Upper lobe of right lung (tissue), 1 donor: ENCODE measurements at regions not wholly inside any gene's neighbourhood (a gene's known extent, or its start where the extent isn't known, plus 50 kb on each side); places are given as distances from the start of the nearest gene placed in this dataset.
A peak's percentile ranks its signal among the peaks of the same experiment; 100 is the strongest.

ENCODE experiments used
- ATAC-seq: fragments of 200-7000 bp; cut with Tn5 transposase; one replicate; pipeline ENCODE4 v1.9.1; 2020; ENCODE audit warnings: mild to moderate bottlenecking, moderate library complexity
- DNase-seq: peaks from one replicate; pipeline ENCODE4 v3.0.0-alpha.2; 2020
- H3K27ac ChIP-seq: fragments of 200-600 bp; one replicate; pipeline ENCODE4 v1.8.0; 2022
- H3K27me3 ChIP-seq: fragments of 200-600 bp; one replicate; pipeline ENCODE4 v1.8.0; 2022; ENCODE audit warnings: mild to moderate bottlenecking
- H3K36me3 ChIP-seq: fragments of 200-600 bp; one replicate; pipeline ENCODE4 v1.8.0; 2022
- H3K4me1 ChIP-seq: fragments of 200-600 bp; one replicate; pipeline ENCODE4 v1.8.0; 2022
- H3K4me3 ChIP-seq: fragments of 200-600 bp; one replicate; pipeline ENCODE4 v1.8.0; 2022; ENCODE audit warnings: mild to moderate bottlenecking
- H3K9me3 ChIP-seq: fragments of 200-600 bp; one replicate; pipeline ENCODE4 v1.8.0; 2022
- intact Hi-C: fragments of 100-400 bp; cut with DNase I; formaldehyde crosslinking; loops from one replicate; pipeline ENCODE4 v1.11.0; 2022
- TF ChIP-seq, protein P1 (sequence below): fragments of 200-600 bp; IDR thresholded peaks from one replicate; pipeline ENCODE4 v1.8.0; 2022; ENCODE audit warnings: antibody characterized with exemption
- donor health status: DM: no; HTN: yes; CAD: no; lungs with severe emphysema.

GRCh38 chr5:115435778-115436712, 108.5 kb downstream of the FEM1C start:
- intact Hi-C loops = no loop called here
- Histone ChIP-seq H3K27ac (no peak overlapping the region), H3K9me3 (no peaks in the 10 kb centered on the region), H3K4me3 (no peak overlapping the region), H3K36me3 (no peaks in the 10 kb centered on the region), H3K27me3 (no peaks in the 10 kb centered on the region), H3K4me1 (peaks cover 6% of the 10 kb centered on the region)
- DNase-seq (no peak), ATAC-seq (no peak)
- TF ChIP-seq, protein P1, sequence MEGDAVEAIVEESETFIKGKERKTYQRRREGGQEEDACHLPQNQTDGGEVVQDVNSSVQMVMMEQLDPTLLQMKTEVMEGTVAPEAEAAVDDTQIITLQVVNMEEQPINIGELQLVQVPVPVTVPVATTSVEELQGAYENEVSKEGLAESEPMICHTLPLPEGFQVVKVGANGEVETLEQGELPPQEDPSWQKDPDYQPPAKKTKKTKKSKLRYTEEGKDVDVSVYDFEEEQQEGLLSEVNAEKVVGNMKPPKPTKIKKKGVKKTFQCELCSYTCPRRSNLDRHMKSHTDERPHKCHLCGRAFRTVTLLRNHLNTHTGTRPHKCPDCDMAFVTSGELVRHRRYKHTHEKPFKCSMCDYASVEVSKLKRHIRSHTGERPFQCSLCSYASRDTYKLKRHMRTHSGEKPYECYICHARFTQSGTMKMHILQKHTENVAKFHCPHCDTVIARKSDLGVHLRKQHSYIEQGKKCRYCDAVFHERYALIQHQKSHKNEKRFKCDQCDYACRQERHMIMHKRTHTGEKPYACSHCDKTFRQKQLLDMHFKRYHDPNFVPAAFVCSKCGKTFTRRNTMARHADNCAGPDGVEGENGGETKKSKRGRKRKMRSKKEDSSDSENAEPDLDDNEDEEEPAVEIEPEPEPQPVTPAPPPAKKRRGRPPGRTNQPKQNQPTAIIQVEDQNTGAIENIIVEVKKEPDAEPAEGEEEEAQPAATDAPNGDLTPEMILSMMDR = no peak

DNA sequence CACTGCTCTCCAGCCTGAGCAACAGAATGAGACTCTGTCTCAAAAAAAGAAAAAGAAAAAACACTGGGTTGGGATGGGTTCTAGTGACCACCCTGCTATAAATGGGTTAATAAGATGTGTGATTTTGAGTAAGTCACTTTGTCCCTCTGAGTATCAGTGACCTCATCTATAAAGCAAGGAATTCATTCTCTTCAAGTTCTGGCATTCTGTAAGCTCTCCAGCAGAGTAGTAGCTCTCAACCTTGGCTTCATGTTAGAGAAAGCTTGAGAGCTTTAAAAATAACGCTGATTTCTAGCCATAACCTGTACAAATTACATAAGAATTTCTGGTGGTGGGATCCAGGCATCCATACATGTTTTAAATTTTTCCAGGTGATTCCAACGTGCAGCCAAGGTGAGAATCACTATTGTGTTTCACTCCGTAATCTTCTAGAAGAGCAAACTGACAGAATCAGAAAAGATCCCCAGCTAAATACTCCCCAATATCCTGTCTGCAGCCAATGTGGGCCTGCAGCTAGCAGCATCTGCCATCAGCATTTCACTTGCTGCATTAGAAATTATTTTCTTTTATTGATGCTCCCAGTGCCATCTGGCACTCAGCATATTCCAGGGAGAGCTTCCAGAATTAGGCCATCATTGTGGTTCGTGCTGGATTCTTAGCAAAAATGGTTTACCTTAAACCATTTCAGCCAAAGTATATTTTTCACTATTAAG, 109.4 kb downstream of the FEM1C start:
- peaks cover 6% of the 10 kb centered on the region for H3K4me1 ChIP-seq
- no peak for DNase-seq
- TF ChIP-seq, protein P1 = no peak
- H3K36me3 ChIP-seq = no peaks in the 10 kb centered on the region
- intact Hi-C loops = no loop called here
- no peaks in the 10 kb centered on the region for H3K27me3 ChIP-seq
- no peak overlapping the region for H3K27ac ChIP-seq
- H3K9me3 ChIP-seq = no peaks in the 10 kb centered on the region
- H3K4me3 ChIP-seq = no peak overlapping the region
- peak; percentile 63 for ATAC-seq

DNA sequence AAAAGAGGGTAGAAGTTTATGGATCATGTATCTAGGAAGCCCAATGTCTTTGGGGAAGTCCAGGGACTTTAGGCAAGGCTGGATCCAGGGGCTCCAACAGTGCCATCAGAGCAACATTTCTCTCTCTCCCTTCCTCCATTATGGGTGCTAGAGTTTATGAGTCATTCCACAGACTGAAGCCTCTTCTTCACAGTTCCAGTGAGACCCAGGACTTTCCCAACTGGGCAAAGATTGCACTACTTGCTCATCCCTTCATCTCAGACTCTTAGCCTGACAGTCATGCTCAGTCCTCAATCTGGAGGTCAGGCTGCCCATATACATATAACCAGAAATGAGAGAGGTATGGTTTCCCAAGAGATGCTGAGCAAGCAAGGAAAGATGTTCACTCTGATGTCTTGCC, 110.7 kb downstream of the FEM1C start:
- H3K4me1 ChIP-seq = peaks cover 6% of the 10 kb centered on the region
- ATAC-seq = no peak
- intact Hi-C loops = no loop called here

GRCh38 chr5:115432691-115433090, 111.9 kb downstream of the FEM1C start:
- H3K27ac ChIP-seq = no peak overlapping the region
- no peaks in the 10 kb centered on the region for H3K36me3 ChIP-seq
- TF ChIP-seq, protein P1 = no peak
- ATAC-seq (peak; percentile 62), DNase-seq (no peak)
- H3K4me3 ChIP-seq = no peak overlapping the region
- no peaks in the 10 kb centered on the region for H3K9me3 ChIP-seq
- intact Hi-C loops = no loop called here
- H3K4me1 ChIP-seq = peaks cover 6% of the 10 kb centered on the region
- no peaks in the 10 kb centered on the region for H3K27me3 ChIP-seq

More for the DNA sequence above, 110.7 kb downstream of the FEM1C start:
- TF ChIP-seq, protein P1 = no peak
- no peak for DNase-seq
- H3K27me3 ChIP-seq = no peaks in the 10 kb centered on the region
- H3K9me3 ChIP-seq = no peaks in the 10 kb centered on the region
- no peak overlapping the region for H3K27ac ChIP-seq
- no peak overlapping the region for H3K4me3 ChIP-seq
- H3K36me3 ChIP-seq = no peaks in the 10 kb centered on the region

DNA sequence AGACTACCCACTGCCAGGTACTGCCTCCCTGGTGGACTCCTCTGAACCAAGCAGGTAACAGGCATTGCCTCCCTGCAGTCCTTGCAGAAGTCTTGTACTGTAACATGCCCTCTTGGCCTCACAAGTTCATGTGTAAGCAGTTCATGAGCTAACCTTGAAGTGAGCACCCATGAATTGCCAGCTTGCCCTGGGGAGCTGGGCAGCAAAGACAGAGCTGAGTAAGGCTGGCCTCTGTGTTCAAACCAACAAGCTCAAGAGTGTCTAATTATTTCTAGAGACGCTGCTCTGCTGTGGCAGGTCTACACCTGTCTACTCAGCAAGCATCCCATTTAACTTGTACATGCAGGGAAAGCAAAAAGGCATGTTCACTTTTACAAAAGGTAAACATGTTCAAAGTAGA, 113.5 kb downstream of the FEM1C start:
- TF ChIP-seq, protein P1 = no peak
- no peaks in the 10 kb centered on the region for H3K27me3 ChIP-seq
- intact Hi-C loops = no loop called here
- DNase-seq (no peak), ATAC-seq (peak; percentile 67)
- H3K36me3 ChIP-seq = no peaks in the 10 kb centered on the region
- no peak overlapping the region for H3K4me3 ChIP-seq
- H3K4me1 ChIP-seq = peaks cover 6% of the 10 kb centered on the region
- H3K9me3 ChIP-seq = no peaks in the 10 kb centered on the region
- no peak overlapping the region for H3K27ac ChIP-seq
